Body of pancreas (tissue), 4 donors: ENCODE measurements at regions not wholly inside any gene's neighbourhood (a gene's known extent, or its start where the extent isn't known, plus 50 kb on each side); places are given as distances from the start of the nearest gene placed in this dataset.

ENCODE experiments used
- ATAC-seq: fragments of 150-250 bp; one replicate; pipeline ENCODE4 v1.9.1; 2016
- DNase-seq, 4 donors: peaks; one replicate each; pipeline ENCODE4 v3.0.0-alpha.2; 2019
- H3K27ac ChIP-seq, 4 donors: fragments of 200-600 bp; sonication (generic); 1 replicate in 3 of 4; 2 replicates in 1 of 4; pipeline versions ENCODE4 v1.5.1 to v1.6.1; 2016 to 2019; ENCODE audit warnings: mild to moderate bottlenecking in 1 of 4, mixed read lengths in 1 of 4, moderate library complexity in 1 of 4
- H3K27me3 ChIP-seq, 2 donors: fragments of 200-600 bp; sonication (generic); one replicate each; pipeline ENCODE4 v1.6.0; 2016; ENCODE audit warnings: mild to moderate bottlenecking in 1 of 2
- H3K36me3 ChIP-seq, 2 donors: fragments of 200-600 bp; sonication (generic); replicated peaks in 1 of 2; 2 replicates each; pipeline ENCODE4 v1.5.1; 2016; ENCODE audit warnings: low read depth in 2 of 2; ENCODE audit not compliant: insufficient read depth in 1 of 2
- H3K4me1 ChIP-seq: fragments of 200-600 bp; sonication (generic); one replicate; pipeline ENCODE4 v1.6.0; 2016
- H3K4me3 ChIP-seq, 2 donors: fragments of 200-600 bp; sonication (generic); 1 replicate in 1 of 2; 2 replicates in 1 of 2; pipeline ENCODE4 v1.5.1; 2016 to 2019
- H3K9me3 ChIP-seq, 3 donors: fragments of 200-600 bp; sonication (generic); 1 replicate in 2 of 3; 2 replicates in 1 of 3; pipeline ENCODE4 v1.5.1; 2016
- POLR2A ChIP-seq, 3 donors: fragments of 450-650 bp; IDR thresholded peaks; one replicate each; pipeline ENCODE4 v1.6.1; 2016; ENCODE audit warnings: antibody characterized with exemption in 3 of 3, mild to moderate bottlenecking in 2 of 3
- WGBS, 2 donors: methylation state at CpG; one replicate each; pipeline ENCODE4 v1.1.5; 2017; 5-methylcytosine and 5-hydroxymethylcytosine counted together
- intact Hi-C: fragments of 100-400 bp; cut with DNase I; formaldehyde crosslinking; loops from one replicate; pipeline ENCODE4 v1.15.1; 2023
- TF ChIP-seq, protein P1 (sequence below), 7 experiments: fragments of 450-650 bp in 4 of 7; fragments of 200-600 bp in 3 of 7; sonication (generic) in 3 of 7; IDR thresholded peaks; one replicate each; pipeline ENCODE4 v1.5.1; 2016 to 2019; ENCODE audit warnings: antibody characterized with exemption in 7 of 7

DNA sequence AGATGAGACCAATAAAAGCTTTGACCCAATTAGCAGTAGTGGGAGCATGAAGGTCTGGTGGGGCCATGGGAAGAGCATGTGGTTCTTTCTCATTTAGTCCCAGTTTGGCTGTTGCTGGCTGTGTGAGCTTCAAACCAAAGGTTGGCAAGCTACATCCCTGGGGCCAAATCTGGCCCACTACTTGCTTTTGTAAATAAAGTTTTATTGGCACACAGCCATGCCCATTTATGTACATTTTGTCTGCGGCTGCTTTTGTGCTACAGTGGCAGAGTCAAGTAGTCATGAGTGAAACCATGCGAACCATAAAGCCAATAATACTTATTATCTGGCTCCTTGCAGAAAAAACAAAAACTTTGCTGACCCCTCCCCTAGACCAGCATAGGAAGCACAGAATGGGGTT lies 196.9 kb downstream of the PRDM2 start:
- TF ChIP-seq, protein P1, sequence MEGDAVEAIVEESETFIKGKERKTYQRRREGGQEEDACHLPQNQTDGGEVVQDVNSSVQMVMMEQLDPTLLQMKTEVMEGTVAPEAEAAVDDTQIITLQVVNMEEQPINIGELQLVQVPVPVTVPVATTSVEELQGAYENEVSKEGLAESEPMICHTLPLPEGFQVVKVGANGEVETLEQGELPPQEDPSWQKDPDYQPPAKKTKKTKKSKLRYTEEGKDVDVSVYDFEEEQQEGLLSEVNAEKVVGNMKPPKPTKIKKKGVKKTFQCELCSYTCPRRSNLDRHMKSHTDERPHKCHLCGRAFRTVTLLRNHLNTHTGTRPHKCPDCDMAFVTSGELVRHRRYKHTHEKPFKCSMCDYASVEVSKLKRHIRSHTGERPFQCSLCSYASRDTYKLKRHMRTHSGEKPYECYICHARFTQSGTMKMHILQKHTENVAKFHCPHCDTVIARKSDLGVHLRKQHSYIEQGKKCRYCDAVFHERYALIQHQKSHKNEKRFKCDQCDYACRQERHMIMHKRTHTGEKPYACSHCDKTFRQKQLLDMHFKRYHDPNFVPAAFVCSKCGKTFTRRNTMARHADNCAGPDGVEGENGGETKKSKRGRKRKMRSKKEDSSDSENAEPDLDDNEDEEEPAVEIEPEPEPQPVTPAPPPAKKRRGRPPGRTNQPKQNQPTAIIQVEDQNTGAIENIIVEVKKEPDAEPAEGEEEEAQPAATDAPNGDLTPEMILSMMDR (IDR thresholded peaks at IDR 0.05), result no peak
- TF ChIP-seq POLR2A (IDR thresholded peaks at IDR 0.05), result no peak
- Histone ChIP-seq H3K9me3 (no peaks in the 10 kb centered on the region), H3K4me3 (no peak overlapping the region), H3K36me3 (no peaks in the 10 kb centered on the region), H3K27me3 (no peaks in the 10 kb centered on the region), H3K4me1 (peaks cover 12% of the 10 kb centered on the region), H3K27ac (no peak overlapping the region)
- no peak for DNase-seq
- intact Hi-C loops, result no loop called here
- ATAC-seq, result no peak
- WGBS, 2 donors, result 53 to 85% methylated on average over 2 of the region's 2 CpGs

DNA sequence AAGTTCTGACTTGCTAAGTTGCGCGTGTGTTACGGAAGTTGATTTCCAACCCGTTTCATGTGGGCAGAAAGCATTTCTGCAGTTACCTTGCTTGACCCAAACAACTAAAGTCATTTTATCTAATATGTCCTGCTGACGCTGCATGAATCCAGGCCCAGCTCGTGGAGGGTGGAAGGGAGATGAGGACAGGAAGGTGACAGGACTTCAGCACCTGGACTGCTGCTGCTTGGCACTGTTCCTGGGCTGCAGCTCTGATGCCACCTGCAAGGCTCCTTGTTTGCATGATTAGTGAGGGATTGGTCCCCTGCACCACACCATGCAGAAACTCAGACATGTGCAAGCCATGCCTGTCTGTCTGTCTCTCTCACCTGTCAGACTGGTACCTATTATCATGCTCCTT lies 198.4 kb downstream of the PRDM2 start:
- TF ChIP-seq, protein P1 (IDR thresholded peaks at IDR 0.05), result no peak
- TF ChIP-seq POLR2A (IDR thresholded peaks at IDR 0.05), result no peak
- H3K9me3 ChIP-seq, result no peaks in the 10 kb centered on the region
- no peak overlapping the region for H3K27ac ChIP-seq
- H3K4me1 ChIP-seq, result peaks cover under 1% of the 10 kb centered on the region
- H3K27me3 ChIP-seq, result no peaks in the 10 kb centered on the region
- intact Hi-C loops, result no loop called here
- WGBS, 2 donors, result 56 to 78% methylated on average over 6 of the region's 6 CpGs
- H3K36me3 ChIP-seq, result no peaks in the 10 kb centered on the region
- H3K4me3 ChIP-seq, result no peak overlapping the region
- DNase-seq (no peak), ATAC-seq (no peak)

DNA sequence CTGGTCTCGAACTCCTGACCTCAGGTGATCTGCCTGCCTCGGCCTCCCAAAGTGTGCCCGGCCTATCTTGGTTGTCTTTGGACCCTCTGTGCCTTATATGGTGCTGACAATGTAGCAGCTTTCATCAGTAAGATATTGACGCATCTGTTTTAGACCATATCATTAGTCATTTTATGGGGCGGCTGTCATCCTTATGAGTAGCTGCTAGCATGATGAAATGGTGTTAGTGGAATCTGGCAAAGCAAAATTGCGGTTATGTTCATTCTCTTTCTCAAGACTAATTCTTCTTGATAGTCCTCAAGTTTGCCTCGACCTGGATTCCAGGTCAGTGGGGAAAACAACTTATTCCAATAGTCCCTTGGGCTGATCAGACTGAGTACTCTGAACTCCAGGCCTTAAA lies 199.9 kb downstream of the PRDM2 start:
- Histone ChIP-seq H3K27ac (no peak overlapping the region), H3K4me1 (no peaks in the 10 kb centered on the region), H3K9me3 (no peaks in the 10 kb centered on the region), H3K4me3 (no peak overlapping the region), H3K36me3 (no peaks in the 10 kb centered on the region), H3K27me3 (no peaks in the 10 kb centered on the region)
- no peak for TF ChIP-seq POLR2A (IDR thresholded peaks at IDR 0.05)
- TF ChIP-seq, protein P1 (IDR thresholded peaks at IDR 0.05), result no peak
- WGBS, 2 donors, result 76 to 82% methylated on average over 7 of the region's 7 CpGs
- DNase-seq, result no peak
- intact Hi-C loops, result no loop called here
- no peak for ATAC-seq

DNA sequence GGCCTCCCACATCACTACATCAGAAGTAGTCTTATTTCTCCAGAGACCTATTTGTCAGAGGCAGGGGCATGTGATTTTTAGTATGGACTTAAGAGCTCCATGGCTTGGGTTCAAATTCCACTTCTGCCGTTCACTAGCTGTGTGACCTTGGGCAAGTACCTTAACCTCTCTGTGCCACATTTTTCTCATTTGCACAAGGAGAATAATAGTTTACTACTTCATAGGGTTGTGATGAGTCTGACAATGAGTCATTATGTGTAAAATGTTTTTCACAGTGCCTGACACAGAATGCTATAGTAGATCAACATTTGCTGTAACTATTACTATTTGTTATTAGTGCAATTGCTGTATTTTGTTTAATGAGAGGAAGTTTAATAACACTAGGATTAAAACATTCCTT lies 200.6 kb downstream of the PRDM2 start:
- ATAC-seq, result no peak
- H3K27me3 ChIP-seq, result no peaks in the 10 kb centered on the region
- DNase-seq, result no peak
- TF ChIP-seq, protein P1 (IDR thresholded peaks at IDR 0.05), result no peak
- no peak for TF ChIP-seq POLR2A (IDR thresholded peaks at IDR 0.05)
- no peak overlapping the region for H3K4me3 ChIP-seq
- no peaks in the 10 kb centered on the region for H3K9me3 ChIP-seq
- intact Hi-C loops, result no loop called here
- WGBS, 2 donors, result 31 to 33% methylated on average over 1 of the region's 1 CpG
- no peak overlapping the region for H3K27ac ChIP-seq
- H3K36me3 ChIP-seq, result no peaks in the 10 kb centered on the region
- H3K4me1 ChIP-seq, result no peaks in the 10 kb centered on the region

DNA sequence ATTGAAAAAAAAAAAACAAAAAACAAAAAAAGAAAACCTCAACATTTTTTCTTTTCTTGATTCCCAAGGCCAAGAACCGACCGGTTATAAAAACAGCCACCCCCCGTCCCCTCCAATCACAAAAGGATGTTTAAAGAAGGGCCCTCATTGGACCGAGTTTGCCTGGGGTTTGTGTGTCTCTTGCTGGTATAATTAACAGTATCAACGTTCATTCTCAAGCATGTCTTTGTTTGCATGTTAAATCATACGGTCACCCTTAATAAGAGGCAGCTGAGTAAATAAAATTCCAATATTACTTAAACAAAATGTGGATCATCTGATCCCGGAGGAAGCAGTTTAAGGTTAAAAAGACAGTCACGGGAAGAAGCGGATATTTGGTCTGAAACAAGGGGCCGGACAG lies 201.1 kb downstream of the PRDM2 start:
- Histone ChIP-seq H3K4me3 (no peak overlapping the region), H3K9me3 (no peaks in the 10 kb centered on the region), H3K27ac (no peak overlapping the region), H3K27me3 (no peaks in the 10 kb centered on the region), H3K4me1 (no peaks in the 10 kb centered on the region), H3K36me3 (no peaks in the 10 kb centered on the region)
- ATAC-seq, result no peak
- TF ChIP-seq, protein P1 (IDR thresholded peaks at IDR 0.05), result no peak
- TF ChIP-seq POLR2A (IDR thresholded peaks at IDR 0.05), result no peak
- 25 to 35% methylated on average over 10 of the region's 10 CpGs for WGBS, 2 donors
- DNase-seq, result no peak
- intact Hi-C loops, result no loop called here
